Stimulated activated CD4-positive, alpha-beta T cell treated with anti-CD3 and anti-CD28 coated beads, Interleukin-4, amount 100 ng/mL, for 1 hour (primary cell): ENCODE measurements at regions not wholly inside any gene's neighbourhood (a gene's known extent, or its start where the extent isn't known, plus 50 kb on each side); places are given as distances from the start of the nearest gene placed in this dataset.
"Not testable (repeated sequence)": the region's sequence is repeated elsewhere in the genome, so short reads cannot be mapped to it uniquely, and the experiment has no call there.

Experiments
- DNase-seq: peaks from one replicate; pipeline ENCODE4 v3.0.0-alpha.2; 2020

DNA sequence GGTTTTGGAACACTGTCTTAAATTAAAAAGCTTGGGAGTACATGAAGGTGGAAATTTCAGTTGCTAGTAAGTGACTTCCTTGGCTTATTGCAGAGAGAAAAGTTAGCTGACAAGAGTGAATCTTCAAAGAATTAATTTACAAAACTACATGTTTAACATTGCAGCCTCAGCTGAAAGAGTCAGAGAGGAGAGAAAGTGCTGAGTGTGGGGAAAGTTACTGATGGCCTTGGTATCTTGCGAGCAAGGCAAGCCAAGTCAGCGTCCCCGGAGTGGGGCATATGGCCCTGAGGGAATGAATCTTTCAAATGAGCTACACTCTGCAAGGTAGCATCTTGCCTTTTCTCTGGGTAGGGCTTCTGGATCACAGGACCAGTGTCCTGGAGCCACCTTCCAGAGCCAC lies 131.3 kb downstream of the LPIN1 start:
- DNase-seq, result no peak

DNA sequence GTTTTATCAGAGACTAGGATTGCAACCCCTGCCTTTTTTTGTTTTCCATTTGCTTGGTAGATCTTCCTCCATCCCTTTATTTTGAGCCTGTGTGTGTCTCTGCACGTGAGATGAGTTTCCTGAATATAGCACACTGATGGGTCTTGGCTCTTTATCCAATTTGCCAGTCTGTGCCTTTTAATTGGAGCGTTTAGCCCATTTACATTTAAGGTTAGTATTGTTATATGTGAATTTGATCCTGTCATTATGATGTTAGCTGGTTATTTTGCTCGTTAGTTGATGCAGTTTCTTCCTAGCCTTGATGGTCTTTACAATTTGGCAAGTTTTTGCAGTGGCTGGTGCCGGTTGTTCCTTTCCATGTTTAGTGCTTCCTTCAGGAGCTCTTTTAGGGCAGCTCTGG lies 138.8 kb downstream of the LPIN1 start:
- DNase-seq, result not testable (repeated sequence)

DNA sequence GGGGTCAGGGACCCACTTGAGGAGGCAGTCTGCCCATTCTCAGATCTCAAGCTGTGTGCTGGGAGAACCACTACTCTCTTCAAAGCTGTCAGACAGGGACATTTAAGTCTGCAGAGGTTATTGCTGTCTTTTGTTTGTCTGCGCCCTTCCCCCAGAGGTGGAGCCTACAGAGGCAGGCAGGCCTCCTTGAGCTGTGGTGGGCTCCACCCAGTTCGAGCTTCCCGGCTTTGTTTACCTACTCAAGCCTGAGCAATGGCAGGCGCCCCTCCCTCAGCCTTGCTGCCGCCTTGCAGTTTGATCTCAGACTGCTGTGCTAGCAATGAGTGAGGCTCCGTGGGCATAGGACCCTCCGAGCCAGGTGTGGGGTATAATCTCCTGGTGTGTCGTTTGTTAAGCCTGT lies 140.5 kb downstream of the LPIN1 start:
- not testable (repeated sequence) for DNase-seq

DNA sequence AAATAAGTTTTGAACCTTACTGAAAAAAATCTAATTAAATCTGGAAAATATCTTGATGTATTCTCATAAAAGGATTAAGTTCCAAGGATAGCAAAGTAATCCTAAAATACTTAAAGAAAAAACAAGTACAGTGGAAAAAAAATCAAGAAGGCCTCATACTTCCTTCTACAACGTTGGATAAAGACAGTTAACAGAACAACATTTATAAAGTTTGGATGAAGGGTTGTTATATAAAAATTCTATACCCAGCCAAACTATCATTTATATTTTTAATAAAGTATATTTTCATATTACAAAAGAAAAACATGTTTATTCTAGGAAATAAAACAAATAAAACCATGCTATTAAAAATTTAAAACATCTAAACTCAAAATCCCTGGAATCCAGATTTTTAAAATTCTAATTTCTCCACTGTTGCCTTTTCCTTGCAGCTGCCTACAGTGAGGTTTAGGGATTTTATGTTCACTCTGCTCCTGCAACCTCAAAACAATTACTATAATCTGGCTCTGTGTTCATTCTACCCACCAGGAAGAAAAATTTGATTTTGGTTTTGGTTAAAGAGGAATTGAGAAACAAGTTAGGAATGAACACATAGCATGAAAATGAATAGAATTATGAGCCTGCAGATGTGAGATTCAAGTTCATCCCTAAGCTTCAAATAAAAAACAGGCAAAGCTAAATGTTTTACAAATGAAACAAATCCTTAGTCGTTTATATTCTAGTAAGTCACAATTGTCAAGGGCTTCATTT lies 142.8 kb downstream of the LPIN1 start:
- no peak for DNase-seq

DNA sequence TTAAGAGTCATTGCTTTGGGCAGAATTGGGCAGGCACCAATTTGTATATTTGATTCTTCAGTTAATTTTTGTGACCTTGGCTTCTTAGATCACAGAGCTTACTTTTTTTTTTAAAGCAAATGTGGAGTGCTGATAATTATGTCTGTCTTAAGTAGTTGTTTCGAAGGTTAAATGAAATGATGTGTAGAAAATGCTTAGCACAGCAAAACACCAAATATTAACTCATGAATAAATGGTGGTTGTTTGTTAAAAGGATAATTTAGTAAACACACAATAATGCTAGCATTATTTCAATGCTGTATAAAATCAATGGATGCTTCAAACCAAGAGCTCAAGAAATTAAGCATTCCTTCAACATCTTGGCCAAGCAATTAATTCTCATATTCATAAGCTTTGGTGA lies 143.4 kb downstream of the LPIN1 start:
- no peak for DNase-seq

DNA sequence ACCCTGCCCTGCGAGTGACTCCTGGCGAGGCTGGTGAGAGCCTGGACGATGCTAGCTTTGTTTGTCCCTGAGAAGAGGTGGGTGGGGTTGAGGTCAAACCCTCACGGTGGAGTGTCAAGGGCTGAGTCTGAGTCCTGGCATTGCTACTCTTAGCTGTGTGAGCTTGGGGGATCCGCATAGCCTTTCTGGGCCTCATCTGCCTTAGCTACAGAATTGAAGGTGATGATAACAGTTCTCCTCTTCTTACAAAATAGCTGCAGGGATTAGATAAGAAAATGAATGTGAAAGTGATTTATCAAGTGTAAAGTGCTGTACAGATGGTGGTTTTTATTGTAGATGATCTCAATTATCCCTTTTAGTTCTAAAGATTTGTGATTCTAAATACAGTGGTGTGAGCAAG lies 144.6 kb downstream of the LPIN1 start:
- no peak for DNase-seq

DNA sequence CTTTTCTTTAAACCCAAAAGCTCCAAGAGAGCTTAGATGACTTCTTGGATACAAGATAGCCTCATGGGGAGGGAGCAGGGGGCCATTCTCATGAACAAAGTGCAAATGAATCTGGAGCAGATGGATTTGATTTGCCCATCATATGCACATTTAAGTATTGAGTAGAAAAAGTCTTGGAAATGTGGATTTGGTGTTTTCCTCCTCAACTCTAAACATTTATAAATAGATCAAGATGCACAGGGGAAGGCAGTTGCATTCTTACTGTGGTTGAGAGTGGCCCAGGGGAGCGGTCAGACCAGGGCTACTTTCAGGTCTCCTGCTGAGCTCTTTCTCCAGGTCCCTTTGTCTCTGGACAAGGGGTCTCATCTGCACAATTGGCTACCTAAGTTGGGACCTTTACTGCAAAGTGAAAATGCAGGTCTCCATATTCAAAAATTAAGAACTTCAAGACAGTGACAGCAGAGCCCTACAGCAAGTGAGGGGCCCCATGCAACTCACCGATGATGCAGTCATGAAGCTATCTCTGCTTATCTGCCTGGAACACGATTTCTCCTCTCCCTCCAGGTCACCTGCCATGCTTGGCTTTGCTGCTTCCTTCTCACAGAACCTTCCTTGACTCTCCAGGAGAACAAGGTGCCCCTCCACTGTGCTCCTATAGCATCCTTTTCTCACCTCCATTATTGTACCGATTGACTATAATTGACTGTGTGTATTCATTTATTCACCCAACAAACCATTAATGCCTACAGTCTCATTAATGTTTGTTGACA lies 145.4 kb downstream of the LPIN1 start:
- no peak for DNase-seq

DNA sequence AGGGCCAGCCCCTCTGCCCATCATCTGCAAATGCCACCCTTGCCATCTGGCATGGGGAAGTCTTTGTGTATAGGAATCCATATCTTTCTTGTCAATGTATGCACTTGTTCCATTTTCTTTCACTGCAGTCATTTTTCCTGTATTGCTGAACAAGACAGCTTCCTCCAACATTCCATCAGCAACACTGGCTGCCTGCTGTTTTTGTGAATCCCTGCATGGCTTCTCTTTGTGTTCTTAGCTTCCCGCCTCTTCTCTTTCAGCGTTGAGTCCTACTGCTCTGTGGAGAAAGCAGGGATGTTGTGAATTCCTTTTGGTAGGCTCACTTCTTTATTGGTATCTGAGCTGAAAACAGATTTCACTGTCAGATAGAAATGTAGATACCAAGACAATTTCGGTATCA lies 150.0 kb downstream of the LPIN1 start:
- no peak for DNase-seq

DNA sequence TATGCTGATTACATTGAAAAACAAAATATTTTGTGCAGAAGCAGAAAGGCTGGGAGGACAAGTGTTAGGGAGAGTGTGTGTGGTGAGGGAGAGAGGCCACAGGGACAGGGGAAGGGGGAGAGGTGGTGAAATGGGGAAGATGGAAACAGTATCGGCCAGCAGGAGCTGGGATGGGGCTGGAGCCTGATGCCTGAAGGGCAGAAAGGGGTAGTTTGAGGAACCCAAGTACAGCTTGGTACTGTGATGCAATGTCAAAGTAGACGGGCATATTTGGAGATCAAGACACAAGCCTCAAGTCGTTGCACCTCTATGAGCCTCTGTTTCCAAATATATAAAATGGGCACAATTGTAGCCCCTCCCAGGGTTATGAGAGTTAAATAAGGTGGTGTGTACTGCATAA lies 152.1 kb downstream of the LPIN1 start:
- no peak for DNase-seq

DNA sequence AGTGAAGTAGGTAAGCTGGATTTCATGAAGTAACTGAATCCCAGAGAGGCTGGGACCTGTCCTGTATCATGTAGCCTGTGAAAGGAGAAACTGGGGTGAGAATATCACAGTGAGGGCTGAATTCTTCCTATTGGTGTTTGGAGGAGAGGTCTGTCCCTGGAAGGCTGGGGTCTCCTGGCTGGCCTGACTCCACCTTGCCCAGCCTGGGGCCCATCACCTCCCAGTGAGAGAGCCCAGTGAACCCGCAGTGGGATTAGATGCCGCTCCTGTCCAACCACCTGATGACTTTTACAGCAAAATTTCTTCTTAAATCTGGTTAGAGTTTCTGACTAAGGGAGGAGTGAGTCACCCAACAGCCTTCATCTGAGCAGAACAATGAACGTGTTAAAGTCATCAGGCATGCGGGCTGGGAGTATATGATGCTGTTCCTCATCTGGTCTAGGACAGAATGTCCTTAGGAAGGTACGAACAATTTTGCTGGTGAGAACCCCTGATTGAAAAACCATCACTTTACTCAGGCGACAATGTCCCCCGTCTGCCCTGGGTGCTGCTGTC lies 152.9 kb downstream of the LPIN1 start:
- no peak for DNase-seq

DNA sequence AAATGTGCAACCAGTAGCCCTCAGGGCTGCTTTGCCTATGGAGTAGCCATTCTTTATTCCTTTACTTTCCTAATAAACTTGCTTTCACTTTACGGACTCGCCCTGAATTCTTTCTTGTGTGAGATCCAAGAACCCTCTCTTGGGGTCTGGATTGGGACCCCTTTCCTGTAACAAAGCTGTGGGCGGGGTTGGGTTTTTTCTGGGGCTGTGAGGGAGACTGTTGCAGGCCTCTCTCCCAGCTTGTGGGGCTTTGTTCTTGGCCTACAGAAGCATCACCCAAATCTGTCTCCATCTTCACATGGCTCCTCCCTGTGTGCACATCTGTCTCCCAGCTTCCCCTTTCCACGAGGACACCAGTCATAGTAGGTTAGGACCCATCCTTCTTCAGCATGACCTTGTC lies 154.5 kb downstream of the LPIN1 start:
- DNase-seq, result not testable (repeated sequence)

DNA sequence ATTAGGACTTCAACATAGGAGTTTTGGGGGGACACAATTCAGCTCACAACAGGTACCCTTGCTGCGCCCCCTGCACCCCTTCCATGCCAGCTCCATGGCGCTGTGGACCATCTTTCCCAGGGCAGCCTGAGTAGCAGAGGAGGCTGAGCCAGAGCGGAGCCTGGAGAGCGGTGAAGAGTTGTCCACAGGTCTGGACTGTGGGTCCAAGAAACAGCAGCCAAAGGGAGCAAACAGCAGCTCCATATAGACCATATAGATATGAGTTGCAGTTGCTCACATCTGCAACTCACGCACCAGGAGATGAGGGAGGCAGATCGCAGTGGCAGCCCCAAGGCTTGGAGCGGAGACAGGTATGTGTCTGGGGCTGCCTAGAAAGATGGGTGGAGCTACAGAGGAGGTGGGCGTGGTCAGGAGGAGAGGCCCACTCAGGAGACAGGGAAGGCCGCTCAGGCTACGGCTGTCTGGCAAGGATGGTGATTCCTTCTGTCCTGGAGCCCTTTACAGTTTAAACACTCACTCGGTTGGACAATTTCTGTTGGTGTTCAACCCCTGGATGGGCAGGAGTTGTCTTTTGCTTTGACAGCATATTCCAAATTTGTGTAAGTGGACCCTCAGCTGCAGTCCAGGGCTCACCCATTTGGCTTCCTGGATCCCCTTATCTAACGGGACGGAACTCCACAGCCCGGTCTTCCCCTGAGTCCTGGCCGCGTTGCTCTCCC lies 155.1 kb downstream of the LPIN1 start:
- DNase-seq, result no peak

DNA sequence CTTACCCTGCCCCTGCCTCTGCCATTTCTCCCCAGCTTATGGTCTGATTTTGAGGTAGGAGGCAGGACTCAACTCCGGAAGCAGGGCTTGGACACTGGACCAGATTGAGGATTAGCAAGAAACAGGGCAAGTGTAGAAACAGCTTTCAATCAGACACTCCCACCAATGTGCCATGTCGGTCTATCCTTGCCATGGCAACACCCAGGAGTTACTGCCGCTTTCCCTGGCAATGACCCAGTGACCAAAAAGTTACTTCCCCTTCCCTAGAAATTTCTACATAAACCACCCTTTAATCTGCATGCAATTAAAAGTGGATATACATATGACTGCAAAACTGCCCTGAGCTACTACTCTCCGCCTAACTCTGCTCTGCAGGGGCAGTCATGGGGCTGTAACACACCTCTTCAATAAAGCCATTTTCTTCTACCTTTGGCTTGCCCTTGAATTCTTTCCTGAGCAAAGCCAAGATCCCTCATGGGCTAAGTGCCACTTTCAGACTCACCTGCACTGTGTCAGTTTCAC lies 156.7 kb downstream of the LPIN1 start:
- no peak for DNase-seq

DNA sequence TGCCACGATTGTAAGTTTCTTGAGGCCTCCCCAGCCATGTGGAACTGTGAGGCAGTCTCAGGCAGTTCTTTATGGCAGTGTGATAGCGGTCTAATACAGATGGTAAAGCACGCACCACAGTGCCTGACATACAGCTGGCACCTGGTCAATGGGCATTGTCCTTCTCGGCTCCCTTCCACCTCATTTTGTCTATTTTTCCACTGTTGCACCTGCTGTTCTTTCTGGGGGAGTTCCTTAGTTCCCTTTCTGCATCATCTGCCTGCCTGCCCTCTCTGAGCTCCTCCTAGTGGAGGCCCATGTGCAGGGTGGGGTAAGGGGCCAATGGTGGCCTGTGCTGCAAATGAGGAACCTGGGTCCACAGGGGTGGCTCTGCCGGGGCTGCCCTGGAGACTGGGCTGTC lies 157.6 kb downstream of the LPIN1 start:
- DNase-seq, result no peak

DNA sequence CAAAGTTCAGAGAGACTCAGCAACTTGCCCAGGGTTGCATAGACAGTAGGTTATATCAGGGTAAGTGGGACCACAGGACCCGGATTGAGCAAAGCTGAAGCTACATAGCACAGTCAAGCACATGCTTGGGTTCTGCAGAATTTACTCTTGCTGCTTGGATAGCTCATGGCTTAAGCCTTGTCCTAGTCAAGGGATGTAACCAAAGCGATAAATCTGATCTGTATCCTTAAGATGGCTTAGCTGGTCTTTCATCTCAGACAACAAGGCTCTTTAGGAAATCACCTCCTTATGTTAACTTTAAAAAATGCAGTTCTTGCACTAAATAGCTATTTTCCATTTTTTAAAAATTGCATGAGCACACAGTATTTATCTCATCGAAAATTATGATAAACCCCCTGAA lies 158.5 kb downstream of the LPIN1 start:
- DNase-seq, result no peak

DNA sequence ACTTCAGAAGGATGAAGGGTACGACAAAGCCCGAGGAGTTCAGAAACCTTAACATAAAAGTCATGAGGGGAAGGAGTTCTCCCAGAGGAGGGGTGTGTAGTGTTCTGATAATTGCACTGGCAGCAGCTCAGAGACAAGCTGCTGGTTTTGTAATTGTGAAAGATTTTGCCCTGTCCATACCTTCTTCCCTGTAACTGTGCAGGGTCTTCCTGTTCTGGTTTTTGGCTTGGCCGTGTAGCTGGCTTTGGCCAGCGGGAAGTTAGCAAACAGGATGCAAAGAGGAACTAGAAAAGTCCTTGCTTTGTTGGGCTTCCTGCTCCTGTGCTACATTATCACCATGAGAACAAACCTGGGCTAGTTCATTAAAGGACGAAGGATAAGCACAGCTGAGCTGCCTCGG lies 160.8 kb downstream of the LPIN1 start:
- DNase-seq, result no peak

DNA sequence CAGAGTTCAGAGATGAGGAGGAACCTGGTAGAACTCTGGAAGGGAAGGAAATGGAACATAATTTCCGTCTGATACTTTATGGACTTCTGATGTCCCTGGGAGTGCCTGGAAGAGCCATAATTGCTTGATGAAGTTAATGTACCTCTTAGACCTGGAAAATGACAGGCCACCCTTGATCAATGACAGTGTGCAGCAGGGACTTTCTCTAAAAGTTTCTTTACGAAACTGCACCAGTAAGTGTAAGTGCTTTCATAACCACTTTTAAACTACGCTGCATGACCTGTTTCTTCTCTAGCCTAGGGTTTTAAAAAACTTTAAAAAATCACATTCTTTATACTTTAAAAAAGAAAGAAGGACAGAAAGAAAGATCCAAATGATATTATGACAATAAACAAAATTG lies 164.5 kb downstream of the LPIN1 start:
- DNase-seq, result no peak

DNA sequence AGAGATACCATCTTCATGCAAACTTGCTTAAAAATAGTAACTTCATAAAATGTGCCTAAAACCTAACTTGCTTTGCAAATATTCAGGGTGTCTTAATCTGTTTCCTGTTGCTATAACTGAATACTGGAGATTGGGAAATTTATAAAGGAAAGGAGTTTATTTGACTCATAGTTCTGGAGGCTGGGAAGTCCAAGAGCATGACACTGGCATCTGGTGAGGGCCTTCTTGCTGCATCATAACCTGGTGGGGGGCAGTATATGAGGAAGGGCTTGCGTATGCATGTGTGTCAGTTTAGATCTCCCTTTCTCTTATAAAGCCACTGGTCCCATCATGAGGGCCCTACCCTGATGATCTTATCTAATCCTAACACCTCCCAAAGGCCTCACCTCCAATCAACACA lies 166.5 kb downstream of the LPIN1 start:
- no peak for DNase-seq

DNA sequence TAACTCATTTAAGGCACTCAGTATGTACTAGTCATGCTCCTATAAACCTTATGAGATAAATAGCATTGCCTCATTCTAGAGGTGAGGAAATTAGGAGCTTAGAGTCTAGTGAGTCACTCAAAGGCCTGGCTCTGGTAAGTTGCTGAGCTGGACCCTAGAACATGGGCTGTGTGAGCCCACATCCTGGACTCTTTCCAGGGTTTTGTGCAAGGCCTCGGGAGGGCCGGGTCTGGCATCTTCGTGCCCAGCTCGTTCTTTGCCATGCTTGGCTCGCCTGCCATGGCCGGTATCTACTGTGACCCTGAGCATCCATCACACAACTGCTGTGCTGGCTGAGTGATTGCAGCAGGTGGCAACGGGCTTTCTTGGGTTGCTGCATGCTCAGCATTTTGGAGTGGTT lies 168.0 kb downstream of the LPIN1 start:
- DNase-seq, result no peak

DNA sequence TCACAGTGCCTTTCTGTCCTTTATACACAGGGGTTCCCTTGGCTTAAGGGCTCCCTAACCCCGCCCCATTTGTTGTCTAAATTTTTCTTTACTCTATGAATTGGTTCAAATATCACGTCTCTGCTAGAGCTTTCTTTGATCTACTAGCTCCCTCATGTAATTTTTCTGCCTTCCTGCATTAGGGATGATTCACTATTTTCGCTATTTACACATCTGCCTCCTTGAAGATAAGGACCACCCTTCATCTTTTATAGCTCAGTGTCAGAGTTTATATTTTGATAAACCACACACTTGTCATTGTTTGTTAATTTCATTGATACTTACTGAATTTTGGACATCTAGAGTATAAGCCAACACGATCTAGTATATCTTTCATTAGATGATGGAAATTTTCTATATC lies 169.2 kb downstream of the LPIN1 start:
- DNase-seq, result no peak

DNA sequence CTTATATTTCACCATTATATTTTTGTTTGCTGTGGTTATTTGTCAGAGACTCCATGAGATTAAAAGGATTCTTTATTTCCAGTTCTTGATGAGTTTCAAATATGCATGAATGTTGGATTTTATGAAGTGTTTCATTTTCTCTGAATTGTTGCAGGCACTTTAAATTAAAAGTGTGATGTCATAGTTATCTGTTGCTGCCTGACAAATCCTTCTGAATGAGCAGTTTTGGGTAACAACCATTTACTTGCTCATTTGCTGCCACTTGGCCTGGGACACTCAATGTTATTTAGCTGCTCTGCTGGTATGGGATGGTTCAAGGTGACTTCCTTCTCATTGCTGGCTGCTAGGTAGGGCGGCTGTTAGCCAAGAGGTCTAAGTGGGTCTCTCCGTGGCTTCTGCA lies 173.5 kb downstream of the LPIN1 start:
- DNase-seq, result no peak

DNA sequence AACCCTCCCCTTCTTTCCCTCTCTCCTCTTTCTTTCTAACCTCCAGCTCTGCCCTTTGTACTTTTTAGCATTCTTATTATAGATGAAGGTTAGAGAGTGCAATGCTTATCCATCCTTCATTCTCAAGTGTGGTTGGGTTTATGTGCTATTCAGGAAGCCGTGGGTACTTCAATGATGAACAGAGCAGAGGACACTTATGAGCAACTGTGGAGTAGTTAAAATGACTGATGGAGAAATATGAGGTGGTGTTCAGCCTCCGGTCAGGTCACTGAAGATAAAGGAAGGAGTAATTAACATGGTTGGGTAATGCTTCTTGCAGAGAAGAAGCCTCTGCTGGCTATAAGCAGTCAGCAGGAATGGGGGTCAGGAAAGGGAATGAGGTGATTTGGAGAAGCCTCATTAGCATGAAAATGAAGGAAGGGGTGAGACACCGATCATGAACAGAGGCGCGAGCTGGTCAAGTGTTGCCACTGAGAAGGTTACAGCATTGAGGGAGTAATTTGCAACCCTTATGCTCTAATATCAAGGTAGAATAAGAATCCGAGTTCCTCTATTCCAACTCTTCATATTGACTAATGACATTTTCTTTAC lies 174.7 kb downstream of the LPIN1 start:
- no peak for DNase-seq

DNA sequence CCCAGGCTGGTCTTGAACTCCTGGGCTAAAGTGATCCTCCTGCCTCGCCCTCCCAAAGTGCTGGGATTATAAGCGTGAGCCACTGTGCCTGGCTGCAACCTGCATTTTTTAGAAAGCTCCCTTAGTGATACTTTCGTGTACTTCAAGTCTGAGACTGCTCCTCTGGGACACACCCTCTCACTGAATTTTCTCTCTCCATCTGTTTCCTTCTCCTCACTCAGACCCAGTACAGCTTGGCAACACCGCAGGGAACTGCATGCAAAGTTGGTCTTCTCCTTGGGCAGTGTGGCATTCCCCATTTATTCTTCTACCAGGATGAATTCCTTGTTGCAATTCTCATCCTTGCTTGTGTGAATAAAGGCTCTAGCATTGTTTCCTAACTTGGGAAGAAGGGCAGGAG lies 175.9 kb downstream of the LPIN1 start:
- no peak for DNase-seq
